ENCODE measurements at regions not wholly inside any gene's neighbourhood (a gene's known extent, or its start where the extent isn't known, plus 50 kb on each side); places are given as distances from the start of the nearest gene placed in this dataset.

GRCh38 chr2:42977270-42978174 is 185.1 kb upstream of the HAAO start:
- Histone ChIP-seq H3K9me3 (ENCODE audit: control insufficient read depth, insufficient read depth, low read length) (peaks cover 3% of the 10 kb centered on the region), H3K4me3 (ENCODE audit: low read depth, low read length) (no peak overlapping the region), H3K27me3 (ENCODE audit: control insufficient read depth, insufficient read depth, low read length) (no peaks in the 10 kb centered on the region), H3K27ac (ENCODE audit: low read depth, low read length) (no peak overlapping the region)
- CTCF ChIA-PET: interaction anchor here (0.8 to 1.2 kb wide), 5 partner anchors 118 to 506 kb away, joined by 3 to 5 read pairs (median 4); no protein-coding TSS in a partner anchor
- no peak for DNase-seq (ENCODE audit: low read depth, low spot score)
- POLR2A ChIA-PET: interaction anchor here (0.7 to 2.0 kb wide), 3 partner anchors 243 to 512 kb away, joined by 3 to 4 read pairs (median 4); partner anchors contain the start of gene ZFP36L2
- TF ChIP-seq CTCF (IDR thresholded peaks at IDR 0.05; ENCODE audit: low read depth, low read length): no peak

- DNase-seq (ENCODE audit: low read depth, low spot score): no peak
- H3K27me3 ChIP-seq (ENCODE audit: control insufficient read depth, insufficient read depth, low read length): no peaks in the 10 kb centered on the region
- no peak for TF ChIP-seq CTCF (IDR thresholded peaks at IDR 0.05; ENCODE audit: low read depth, low read length)
- peaks cover 3% of the 10 kb centered on the region for H3K9me3 ChIP-seq (ENCODE audit: control insufficient read depth, insufficient read depth, low read length)
- no peak overlapping the region for H3K4me3 ChIP-seq (ENCODE audit: low read depth, low read length)
- no peak overlapping the region for H3K27ac ChIP-seq (ENCODE audit: low read depth, low read length)
- POLR2A ChIA-PET: interaction anchor here (0.6 to 2.0 kb wide), 2 partner anchors 11 to 250 kb away, joined by 4 to 5 read pairs; partner anchors contain the start of gene ZFP36L2
- CTCF ChIA-PET: interaction anchor here (1.0 to 3.6 kb wide), 7 partner anchors 12 to 565 kb away, joined by 3 to 32 read pairs (median 16); partner anchors contain the start of gene ZFP36L2
Measured at GRCh38 chr2:42976351-42976750, 184.0 kb upstream of the HAAO start.

GRCh38 chr2:42974721-42975717 is 182.6 kb upstream of the HAAO start:
- DNase-seq (ENCODE audit: low read depth, low spot score): no peak
- peak overlapping the region; percentile 47 for H3K4me3 ChIP-seq (ENCODE audit: low read depth, low read length)
- TF ChIP-seq CTCF (IDR thresholded peaks at IDR 0.05; ENCODE audit: low read depth, low read length): peak; percentile 95
- H3K9me3 ChIP-seq (ENCODE audit: control insufficient read depth, insufficient read depth, low read length): peaks cover 3% of the 10 kb centered on the region
- no peaks in the 10 kb centered on the region for H3K27me3 ChIP-seq (ENCODE audit: control insufficient read depth, insufficient read depth, low read length)
- H3K27ac ChIP-seq (ENCODE audit: low read depth, low read length): peak overlapping the region; percentile 47
- ChIA-PET POLR2A (interaction anchor here (0.7 to 2.3 kb wide), 8 partner anchors 10 to 252 kb away, joined by 3 to 15 read pairs (median 5); partner anchors contain the start of gene ZFP36L2), CTCF (interaction anchor here (0.5 to 3.6 kb wide), 17 partner anchors 11 to 566 kb away, joined by 3 to 32 read pairs (median 4); partner anchors contain the start of gene ZFP36L2)

- no peak for DNase-seq (ENCODE audit: low read depth, low spot score)
- TF ChIP-seq CTCF (IDR thresholded peaks at IDR 0.05; ENCODE audit: low read depth, low read length): no peak
Measured at GRCh38 chr2:42974169-42974720, 181.9 kb upstream of the HAAO start.

More at GRCh38 chr2:42974169-42974720, 181.9 kb upstream of the HAAO start:
- ChIA-PET POLR2A (interaction anchor here (0.9 to 2.3 kb wide), 6 partner anchors 9 to 253 kb away, joined by 3 to 15 read pairs (median 5); partner anchors contain the start of gene ZFP36L2), CTCF (interaction anchor here (0.5 to 3.6 kb wide), 16 partner anchors 10 to 510 kb away, joined by 3 to 32 read pairs (median 4); partner anchors contain the start of gene ZFP36L2)
- Histone ChIP-seq H3K27ac (ENCODE audit: low read depth, low read length) (no peak overlapping the region), H3K27me3 (ENCODE audit: control insufficient read depth, insufficient read depth, low read length) (no peaks in the 10 kb centered on the region), H3K4me3 (ENCODE audit: low read depth, low read length) (no peak overlapping the region), H3K9me3 (ENCODE audit: control insufficient read depth, insufficient read depth, low read length) (peaks cover 3% of the 10 kb centered on the region)

Data from AG04450 (cell line).